Keratinocyte (primary cell): ENCODE measurements at regions not wholly inside any gene's neighbourhood (a gene's known extent, or its start where the extent isn't known, plus 50 kb on each side); places are given as distances from the start of the nearest gene placed in this dataset.

Source experiments
- EZH2 ChIP-seq: IDR thresholded peaks from one replicate; pipeline ENCODE4 v1.6.1; 2012; ENCODE audit warnings: inconsistent platforms, mild to moderate bottlenecking, low read length, moderate library complexity
- TF ChIP-seq, protein P1 (sequence below), 3 experiments: IDR thresholded peaks in 1 of 3; conservative IDR thresholded peaks in 1 of 3; optimal IDR thresholded peaks in 1 of 3; 2 replicates in 2 of 3; 3 replicates in 1 of 3; pipeline versions ENCODE3 to v1.5.1; 2011; ENCODE audit warnings: low read length in 3 of 3, mild to moderate bottlenecking in 3 of 3, moderate library complexity in 2 of 3, control low read depth in 1 of 3, inconsistent platforms in 1 of 3; ENCODE audit not compliant: insufficient read depth in 2 of 3; ENCODE audit errors: extremely low read depth in 1 of 3

DNA sequence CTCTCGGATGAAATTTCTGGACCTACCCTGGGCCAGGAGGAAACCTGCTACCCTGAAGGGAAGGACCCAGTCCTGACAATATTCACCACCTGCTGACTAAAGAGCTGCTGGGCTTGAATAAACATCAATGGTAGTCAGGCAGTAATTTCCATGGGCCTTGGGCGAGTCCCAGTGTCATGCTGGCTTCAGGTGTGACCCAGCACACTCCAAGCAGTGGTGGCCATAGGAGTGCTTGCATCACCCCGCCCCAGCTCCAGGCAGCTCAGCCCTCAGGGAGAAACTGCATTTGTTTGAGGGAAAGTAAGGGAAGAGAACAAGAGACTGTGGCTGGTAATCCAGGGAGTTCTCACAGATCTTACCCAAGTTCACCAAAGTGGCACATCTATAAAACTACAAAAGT lies 261.8 kb upstream of the DCBLD2 start:
- TF ChIP-seq, protein P1, sequence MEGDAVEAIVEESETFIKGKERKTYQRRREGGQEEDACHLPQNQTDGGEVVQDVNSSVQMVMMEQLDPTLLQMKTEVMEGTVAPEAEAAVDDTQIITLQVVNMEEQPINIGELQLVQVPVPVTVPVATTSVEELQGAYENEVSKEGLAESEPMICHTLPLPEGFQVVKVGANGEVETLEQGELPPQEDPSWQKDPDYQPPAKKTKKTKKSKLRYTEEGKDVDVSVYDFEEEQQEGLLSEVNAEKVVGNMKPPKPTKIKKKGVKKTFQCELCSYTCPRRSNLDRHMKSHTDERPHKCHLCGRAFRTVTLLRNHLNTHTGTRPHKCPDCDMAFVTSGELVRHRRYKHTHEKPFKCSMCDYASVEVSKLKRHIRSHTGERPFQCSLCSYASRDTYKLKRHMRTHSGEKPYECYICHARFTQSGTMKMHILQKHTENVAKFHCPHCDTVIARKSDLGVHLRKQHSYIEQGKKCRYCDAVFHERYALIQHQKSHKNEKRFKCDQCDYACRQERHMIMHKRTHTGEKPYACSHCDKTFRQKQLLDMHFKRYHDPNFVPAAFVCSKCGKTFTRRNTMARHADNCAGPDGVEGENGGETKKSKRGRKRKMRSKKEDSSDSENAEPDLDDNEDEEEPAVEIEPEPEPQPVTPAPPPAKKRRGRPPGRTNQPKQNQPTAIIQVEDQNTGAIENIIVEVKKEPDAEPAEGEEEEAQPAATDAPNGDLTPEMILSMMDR (optimal IDR thresholded peaks at IDR 0.05 in 1 of 3, IDR thresholded peaks at IDR 0.05 in 1 of 3, conservative IDR thresholded peaks at IDR 0.05 in 1 of 3; ENCODE audit: extremely low read depth in 1 of 3, insufficient read depth in 2 of 3, low read length in 3 of 3) = no peak
- no peak for TF ChIP-seq EZH2
